ENCODE measurements at regions not wholly inside any gene's neighbourhood (a gene's known extent, or its start where the extent isn't known, plus 50 kb on each side); places are given as distances from the start of the nearest gene placed in this dataset.

DNA sequence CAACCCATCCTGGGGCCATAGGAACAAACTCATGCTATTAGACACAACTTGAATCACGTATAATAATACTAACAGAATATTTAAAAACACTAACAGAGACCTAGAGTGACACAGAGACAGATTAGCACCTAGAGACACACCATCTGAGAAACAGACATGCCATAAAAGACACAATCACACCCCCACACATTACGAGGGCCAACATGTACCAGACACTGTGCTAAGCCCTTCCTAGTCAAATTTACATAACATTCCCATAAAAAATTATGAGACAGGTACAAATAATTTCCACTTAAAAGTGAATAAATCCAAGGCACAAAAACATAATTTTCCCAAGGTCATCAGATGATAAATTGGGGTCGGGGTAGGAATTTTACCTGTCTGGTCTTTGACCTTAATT lies 141.1 kb upstream of the PRSS16 start:
- H3K4me1 Mint-ChIP-seq: no peaks in the 10 kb centered on the region
- no peak overlapping the region for H3K4me2 ChIP-seq (replicated peaks; ENCODE audit: extremely low read depth, low read length, poor library complexity, severe bottlenecking)
- no peaks in the 10 kb centered on the region for H3K36me3 ChIP-seq (replicated peaks in 1 of 2; ENCODE audit: control insufficient read depth in 1 of 2, insufficient read depth in 2 of 2, low read length in 2 of 2)
- H3K4me1 ChIP-seq (ENCODE audit: control insufficient read depth in 1 of 2, insufficient read depth in 2 of 2, low read length in 2 of 2): no peaks in the 10 kb centered on the region
- no peak overlapping the region for H3K27ac ChIP-seq (ENCODE audit: low read depth in 1 of 2, low read length in 2 of 2)
- TF ChIP-seq, protein P1, sequence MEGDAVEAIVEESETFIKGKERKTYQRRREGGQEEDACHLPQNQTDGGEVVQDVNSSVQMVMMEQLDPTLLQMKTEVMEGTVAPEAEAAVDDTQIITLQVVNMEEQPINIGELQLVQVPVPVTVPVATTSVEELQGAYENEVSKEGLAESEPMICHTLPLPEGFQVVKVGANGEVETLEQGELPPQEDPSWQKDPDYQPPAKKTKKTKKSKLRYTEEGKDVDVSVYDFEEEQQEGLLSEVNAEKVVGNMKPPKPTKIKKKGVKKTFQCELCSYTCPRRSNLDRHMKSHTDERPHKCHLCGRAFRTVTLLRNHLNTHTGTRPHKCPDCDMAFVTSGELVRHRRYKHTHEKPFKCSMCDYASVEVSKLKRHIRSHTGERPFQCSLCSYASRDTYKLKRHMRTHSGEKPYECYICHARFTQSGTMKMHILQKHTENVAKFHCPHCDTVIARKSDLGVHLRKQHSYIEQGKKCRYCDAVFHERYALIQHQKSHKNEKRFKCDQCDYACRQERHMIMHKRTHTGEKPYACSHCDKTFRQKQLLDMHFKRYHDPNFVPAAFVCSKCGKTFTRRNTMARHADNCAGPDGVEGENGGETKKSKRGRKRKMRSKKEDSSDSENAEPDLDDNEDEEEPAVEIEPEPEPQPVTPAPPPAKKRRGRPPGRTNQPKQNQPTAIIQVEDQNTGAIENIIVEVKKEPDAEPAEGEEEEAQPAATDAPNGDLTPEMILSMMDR (IDR thresholded peaks at IDR 0.05): no peak
- H3K27me3 Mint-ChIP-seq (ENCODE audit: low read depth in 3 of 3): peaks cover 0 to 19% (median 2%) of the 10 kb centered on the region in 3 donors
- peaks cover 7% of the 10 kb centered on the region in 2 donors for H3K9me3 ChIP-seq (replicated peaks in 1 of 2; ENCODE audit: control insufficient read depth in 1 of 2, insufficient read depth in 1 of 2, low read length in 2 of 2)
- intact Hi-C loops (cut with micrococcal nuclease): no loop called here
- no peaks in the 10 kb centered on the region for H3K36me3 Mint-ChIP-seq
- H3K9me3 Mint-ChIP-seq: peaks cover 3 to 14% (median 9%) of the 10 kb centered on the region in 7 donors
- H3K4me3 ChIP-seq (replicated peaks in 1 of 3; ENCODE audit: low read depth in 2 of 3, low read length in 3 of 3): no peak overlapping the region
- WGBS (ENCODE audit: insufficient coverage): 100% methylated on average over 1 of the region's 3 CpGs
- peaks cover 0 to 9% of the 10 kb centered on the region in 2 donors for H3K27me3 ChIP-seq (ENCODE audit: control insufficient read depth in 2 of 2, insufficient read depth in 2 of 2, low read length in 2 of 2)
- H3K79me2 ChIP-seq (ENCODE audit: insufficient read depth, low read length): no peaks in the 10 kb centered on the region
- no peak for DNase-seq
- no peak overlapping the region for H3K4me3 Mint-ChIP-seq
- H3K27ac Mint-ChIP-seq: no peak overlapping the region
- H3K9ac ChIP-seq (ENCODE audit: insufficient read depth, low read length, poor library complexity, severe bottlenecking): no peak overlapping the region
- no peaks in the 10 kb centered on the region for H4K20me1 ChIP-seq (ENCODE audit: insufficient read depth, low read length)
- no peak overlapping the region for H2AFZ ChIP-seq (ENCODE audit: insufficient read depth, low read depth, low read length, poor library complexity, severe bottlenecking)

DNA sequence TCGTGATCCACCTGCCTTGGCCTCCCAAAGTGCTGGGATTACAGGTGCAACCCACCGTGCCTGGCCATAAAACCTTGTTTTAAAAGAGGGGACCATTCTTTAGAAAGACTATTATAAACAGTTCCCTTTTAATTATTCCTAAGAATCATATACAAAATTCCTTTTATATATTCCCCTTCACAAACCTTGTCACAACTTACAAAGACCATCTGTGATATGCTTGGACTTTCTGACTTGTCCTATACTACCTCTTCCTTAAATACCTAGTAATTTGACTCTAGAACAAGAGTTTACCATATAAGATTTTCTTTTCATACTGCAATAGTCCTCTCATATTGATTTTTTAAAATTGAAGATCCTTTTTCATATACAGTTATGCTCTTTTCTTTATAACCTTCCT lies 135.8 kb upstream of the PRSS16 start:
- intact Hi-C loops (cut with micrococcal nuclease): no loop called here
- WGBS (ENCODE audit: insufficient coverage): no CpG with 5 or more reads among the region's 2 CpGs
- H3K4me2 ChIP-seq (replicated peaks; ENCODE audit: extremely low read depth, low read length, poor library complexity, severe bottlenecking): no peak overlapping the region
- H3K9me3 Mint-ChIP-seq: peaks cover 6 to 32% (median 24%) of the 10 kb centered on the region in 7 donors
- no peaks in the 10 kb centered on the region for H3K4me1 Mint-ChIP-seq
- no peak overlapping the region for H2AFZ ChIP-seq (ENCODE audit: insufficient read depth, low read depth, low read length, poor library complexity, severe bottlenecking)
- no peaks in the 10 kb centered on the region for H3K79me2 ChIP-seq (ENCODE audit: insufficient read depth, low read length)
- H3K27ac ChIP-seq (ENCODE audit: low read depth in 1 of 2, low read length in 2 of 2): no peak overlapping the region
- no peaks in the 10 kb centered on the region for H4K20me1 ChIP-seq (ENCODE audit: insufficient read depth, low read length)
- H3K27me3 Mint-ChIP-seq (ENCODE audit: low read depth in 3 of 3): peaks cover 2 to 14% (median 3%) of the 10 kb centered on the region in 3 donors
- no peaks in the 10 kb centered on the region for H3K4me1 ChIP-seq (ENCODE audit: control insufficient read depth in 1 of 2, insufficient read depth in 2 of 2, low read length in 2 of 2)
- peaks cover 14 to 28% of the 10 kb centered on the region in 2 donors for H3K9me3 ChIP-seq (replicated peaks in 1 of 2; ENCODE audit: control insufficient read depth in 1 of 2, insufficient read depth in 1 of 2, low read length in 2 of 2)
- no peak overlapping the region for H3K9ac ChIP-seq (ENCODE audit: insufficient read depth, low read length, poor library complexity, severe bottlenecking)
- H3K27ac Mint-ChIP-seq: no peak overlapping the region
- TF ChIP-seq, protein P1 (IDR thresholded peaks at IDR 0.05): no peak
- H3K36me3 ChIP-seq (replicated peaks in 1 of 2; ENCODE audit: control insufficient read depth in 1 of 2, insufficient read depth in 2 of 2, low read length in 2 of 2): no peaks in the 10 kb centered on the region
- H3K36me3 Mint-ChIP-seq: no peaks in the 10 kb centered on the region
- H3K4me3 ChIP-seq (replicated peaks in 1 of 3; ENCODE audit: low read depth in 2 of 3, low read length in 3 of 3): no peak overlapping the region
- peaks cover 0 to 5% of the 10 kb centered on the region in 2 donors for H3K27me3 ChIP-seq (ENCODE audit: control insufficient read depth in 2 of 2, insufficient read depth in 2 of 2, low read length in 2 of 2)
- no peak overlapping the region for H3K4me3 Mint-ChIP-seq
- DNase-seq: no peak
